Inferior parietal cortex (tissue), 1 donor: ENCODE measurements at regions not wholly inside any gene's neighbourhood (a gene's known extent, or its start where the extent isn't known, plus 50 kb on each side); places are given as distances from the start of the nearest gene placed in this dataset.
"Not testable (repeated sequence)": the region's sequence is repeated elsewhere in the genome, so short reads cannot be mapped to it uniquely, and the experiment has no call there.

ENCODE experiments used
- DNase-seq: peaks from one replicate; pipeline ENCODE4 v3.0.0-alpha.2; 2016; ENCODE audit errors: extremely low spot score

DNA sequence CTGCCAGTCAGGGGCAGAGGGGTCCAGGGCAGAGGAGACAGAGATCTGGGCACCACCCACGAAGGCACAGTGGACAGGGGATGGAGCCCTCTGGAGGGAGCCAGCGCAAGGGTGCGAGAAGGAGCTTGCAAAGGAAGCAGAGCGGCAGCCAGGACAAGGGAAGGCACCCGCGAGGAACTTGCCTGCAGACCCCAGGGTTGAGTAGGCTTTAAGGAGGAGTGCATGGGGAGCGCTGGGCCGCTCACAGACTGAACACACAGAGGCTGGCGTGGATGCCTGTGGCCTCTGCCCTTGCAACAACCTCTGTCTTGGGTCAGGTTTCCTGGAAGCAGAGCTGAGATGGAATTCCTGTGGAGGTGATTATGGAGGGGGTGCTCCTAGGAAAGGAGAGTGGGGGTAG lies 374.4 kb downstream of the CNTNAP3B start:
- DNase-seq, result not testable (repeated sequence)

DNA sequence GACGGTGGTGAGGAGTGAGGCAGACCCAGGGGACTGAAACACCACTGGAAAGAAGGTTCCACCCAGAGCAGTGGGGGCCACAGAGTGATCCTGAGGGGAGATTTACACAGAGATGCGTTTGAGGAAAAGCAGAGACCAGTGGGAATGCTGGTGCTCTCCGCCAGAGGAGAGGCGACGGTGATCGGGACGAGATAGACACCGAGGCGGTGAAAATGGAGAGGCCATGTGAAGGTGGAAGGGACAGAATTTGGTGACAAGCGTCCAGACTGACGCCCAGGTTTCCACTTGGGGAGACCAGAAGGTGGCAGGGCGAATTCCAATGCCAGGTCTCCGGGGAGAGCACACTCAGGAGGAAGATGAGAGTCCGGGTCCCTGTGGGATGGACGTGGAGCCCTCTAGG lies 374.8 kb downstream of the CNTNAP3B start:
- DNase-seq, result not testable (repeated sequence)

DNA sequence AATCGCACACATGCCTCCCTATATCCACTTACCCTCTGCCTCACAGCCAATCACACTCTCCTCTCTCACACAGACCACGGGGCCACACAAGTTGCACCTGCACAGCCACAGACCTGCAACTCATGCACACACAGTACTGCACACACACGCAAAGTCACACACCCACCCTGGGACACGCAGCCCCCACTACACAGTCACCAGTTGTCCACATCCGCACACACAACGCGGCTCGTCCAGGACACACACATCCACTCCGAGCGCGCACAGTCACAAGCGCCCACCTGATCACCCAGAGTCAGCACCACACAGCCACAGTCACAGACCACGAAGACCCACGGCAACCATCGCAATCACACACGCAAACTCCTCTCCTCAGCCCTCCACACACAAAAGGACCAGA lies 387.3 kb downstream of the CNTNAP3B start:
- not testable (repeated sequence) for DNase-seq

DNA sequence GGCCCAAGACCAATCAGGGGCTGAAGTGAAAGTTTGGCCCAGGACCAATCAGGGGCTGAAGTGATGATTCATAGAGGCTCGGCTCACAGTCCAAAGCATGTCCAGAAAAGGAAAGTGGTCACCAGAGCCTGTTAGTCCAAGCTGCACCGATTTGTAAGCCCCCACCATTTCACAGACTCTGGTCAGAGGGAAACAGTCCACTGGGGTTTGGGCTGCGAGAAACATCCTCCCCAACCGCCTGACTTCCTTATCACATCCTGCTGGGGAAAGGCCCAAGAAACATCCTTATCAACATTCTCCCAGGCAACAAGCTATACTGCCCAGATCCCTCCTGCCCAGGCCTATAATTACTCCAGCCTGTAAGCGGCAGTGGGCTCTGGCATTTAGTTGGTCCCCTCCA lies 388.1 kb downstream of the CNTNAP3B start:
- DNase-seq, result not testable (repeated sequence)

DNA sequence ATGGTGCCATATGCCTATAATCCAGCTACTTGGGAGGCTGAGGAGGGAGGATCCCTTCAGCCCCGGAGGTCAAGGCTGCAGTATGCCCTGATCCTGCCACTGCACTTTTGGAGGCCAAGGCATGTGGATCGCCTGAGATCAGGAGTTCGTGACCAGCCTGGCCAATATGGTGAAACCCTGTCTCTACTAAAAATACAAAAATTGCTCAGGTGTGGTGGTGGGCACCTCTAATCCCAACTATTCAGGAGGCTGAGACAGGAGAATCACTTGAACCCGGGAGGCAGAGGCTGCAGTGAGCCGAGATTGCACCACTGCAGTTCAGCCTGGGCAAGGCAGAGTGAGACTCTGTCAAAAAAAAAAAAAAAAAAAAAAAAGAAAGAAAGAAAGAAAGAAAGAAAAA lies 390.5 kb downstream of the CNTNAP3B start:
- not testable (repeated sequence) for DNase-seq

DNA sequence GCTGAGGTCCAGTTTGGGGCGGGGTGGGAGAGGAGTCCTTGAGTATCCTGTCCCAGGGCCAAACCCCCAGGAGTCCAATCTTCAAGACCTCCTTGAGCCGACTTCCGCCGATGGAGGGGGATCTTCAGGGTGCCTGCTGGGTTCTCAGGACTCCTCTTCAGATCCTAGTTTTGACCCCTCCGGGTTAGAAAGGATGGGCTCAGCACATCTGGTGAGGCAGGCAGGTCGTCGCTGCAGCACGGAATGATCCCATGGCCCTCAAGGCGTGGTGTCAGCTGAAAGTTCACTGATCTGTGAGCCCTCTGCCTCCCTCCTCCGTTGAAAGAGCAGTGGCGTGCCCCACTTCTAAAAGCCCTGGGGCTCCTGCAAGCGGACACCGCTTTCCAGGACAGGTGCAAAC lies 430.0 kb downstream of the CNTNAP3B start:
- DNase-seq, result not testable (repeated sequence)

DNA sequence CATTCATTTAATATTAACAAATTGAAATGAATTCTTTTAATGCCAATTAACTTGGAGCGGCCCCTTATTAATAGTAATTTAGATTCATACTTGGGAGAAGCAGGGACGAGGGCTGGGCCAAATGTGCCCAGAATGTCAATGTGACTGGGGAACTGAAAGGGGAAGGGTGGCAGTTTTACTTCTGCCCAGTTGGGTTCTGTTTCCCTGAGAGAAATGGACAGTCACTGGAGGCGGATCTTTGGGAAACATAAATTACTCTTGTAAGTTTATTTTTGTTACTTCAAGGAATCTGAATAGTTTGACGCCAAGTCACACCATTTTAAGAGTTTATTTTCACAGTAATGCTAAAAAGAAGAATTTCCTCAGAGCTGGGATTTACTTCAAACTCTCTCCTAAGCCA lies 432.1 kb downstream of the CNTNAP3B start:
- not testable (repeated sequence) for DNase-seq

DNA sequence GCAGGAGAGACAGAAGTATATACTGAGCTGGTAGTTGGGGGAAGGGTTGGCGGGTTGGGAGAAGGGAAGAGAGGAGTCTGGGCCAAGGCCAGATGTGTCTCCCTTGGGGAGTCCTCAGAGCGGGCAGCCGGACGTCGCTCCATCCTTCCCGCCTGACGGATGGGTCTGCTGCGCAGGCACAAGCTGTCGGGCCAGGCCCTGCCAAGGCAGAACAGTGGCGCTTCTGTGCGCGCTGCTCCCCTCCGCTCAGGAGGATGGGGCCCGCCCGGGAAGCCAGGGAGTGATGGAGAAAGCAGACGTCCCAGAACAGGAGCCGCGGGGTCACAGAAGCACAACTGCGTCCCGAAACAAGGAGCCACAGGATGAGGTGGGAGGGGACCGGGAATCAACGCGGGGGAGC lies 449.9 kb downstream of the CNTNAP3B start:
- DNase-seq, result not testable (repeated sequence)

DNA sequence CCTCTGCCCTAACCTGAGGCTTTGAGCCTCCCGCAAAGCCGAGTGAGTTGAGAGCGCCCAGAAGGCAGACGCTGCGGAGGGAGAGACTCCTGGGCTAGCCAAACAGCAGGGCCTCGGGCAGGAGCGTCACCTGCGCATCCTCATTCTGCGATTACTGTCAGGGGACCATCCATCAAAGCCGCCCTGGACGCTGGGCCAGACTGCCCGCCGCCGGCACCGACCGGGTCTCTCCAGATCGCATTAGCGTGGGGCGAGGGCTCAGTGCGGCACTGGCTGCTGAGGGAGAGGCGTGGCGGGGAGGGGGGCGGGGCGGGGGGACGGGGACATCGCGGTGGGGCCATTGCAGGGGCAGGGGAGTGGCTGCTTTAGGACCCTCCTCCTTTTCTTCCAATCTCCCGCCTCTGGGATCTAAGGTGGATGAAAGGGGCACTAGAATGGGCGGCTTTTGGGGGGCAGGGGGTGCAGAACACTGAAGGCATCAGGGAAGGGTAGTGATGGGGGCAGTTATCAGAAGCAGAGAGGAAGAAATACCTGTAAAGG lies 465.7 kb downstream of the CNTNAP3B start:
- DNase-seq, result not testable (repeated sequence)

DNA sequence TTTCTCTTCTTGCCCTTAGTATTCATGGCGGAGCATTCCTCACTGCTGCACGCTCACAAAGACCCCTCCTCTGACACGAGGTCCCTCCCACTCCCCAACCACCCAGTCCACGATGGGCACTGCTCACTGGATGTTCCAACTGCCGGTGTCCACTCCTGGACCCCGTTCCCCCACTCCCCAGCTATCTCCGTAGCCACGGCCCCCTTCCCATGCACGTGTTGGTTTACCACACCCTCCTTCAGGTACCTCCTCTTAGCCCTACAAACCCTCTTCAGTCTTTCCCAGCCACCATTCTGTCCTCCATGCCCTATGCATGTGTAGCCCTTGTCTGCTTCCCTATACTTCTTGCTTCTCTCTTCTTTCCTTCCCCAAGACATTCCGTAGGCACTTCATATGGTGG lies 469.6 kb upstream of the ZNG1F start:
- DNase-seq, result not testable (repeated sequence)

DNA sequence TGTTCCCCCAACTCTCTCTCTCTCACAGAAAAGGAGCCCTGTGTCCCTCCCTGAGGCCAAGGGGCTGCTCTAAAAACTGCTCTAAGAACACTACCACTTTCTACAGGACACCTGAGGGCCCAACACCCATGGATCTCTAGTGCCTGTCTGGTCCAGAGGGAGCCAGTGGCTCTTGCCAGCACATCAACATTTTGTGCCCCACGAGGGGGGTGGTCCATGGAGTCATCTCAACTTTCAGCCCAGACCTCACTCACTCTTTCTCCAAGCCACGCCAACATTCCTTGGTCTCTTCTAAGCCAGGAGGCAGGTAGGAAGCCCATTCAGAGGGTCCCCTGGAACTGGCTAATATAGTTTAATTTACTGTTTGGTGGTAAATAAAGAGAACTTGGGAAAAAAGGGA lies 469.0 kb upstream of the ZNG1F start:
- not testable (repeated sequence) for DNase-seq

DNA sequence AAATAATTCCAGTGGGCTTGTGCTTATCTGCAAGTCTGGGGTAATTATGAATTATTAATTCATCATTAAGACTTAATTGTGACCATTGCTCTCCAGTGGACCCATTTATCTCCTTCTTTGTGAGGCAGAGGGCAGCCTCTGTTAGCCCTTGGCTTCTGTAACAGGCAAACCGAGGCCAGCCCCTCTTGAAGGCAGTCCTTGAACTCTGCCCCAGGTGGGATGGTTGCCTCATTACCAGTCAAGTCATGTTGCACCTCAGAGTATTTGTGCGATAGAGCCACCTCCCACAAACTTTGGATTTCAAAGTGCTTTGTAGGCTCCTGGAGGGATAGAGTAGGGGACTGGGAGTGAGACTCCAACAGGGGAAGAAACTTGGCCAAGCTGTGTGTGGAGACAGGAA lies 468.0 kb upstream of the ZNG1F start:
- DNase-seq, result not testable (repeated sequence)

DNA sequence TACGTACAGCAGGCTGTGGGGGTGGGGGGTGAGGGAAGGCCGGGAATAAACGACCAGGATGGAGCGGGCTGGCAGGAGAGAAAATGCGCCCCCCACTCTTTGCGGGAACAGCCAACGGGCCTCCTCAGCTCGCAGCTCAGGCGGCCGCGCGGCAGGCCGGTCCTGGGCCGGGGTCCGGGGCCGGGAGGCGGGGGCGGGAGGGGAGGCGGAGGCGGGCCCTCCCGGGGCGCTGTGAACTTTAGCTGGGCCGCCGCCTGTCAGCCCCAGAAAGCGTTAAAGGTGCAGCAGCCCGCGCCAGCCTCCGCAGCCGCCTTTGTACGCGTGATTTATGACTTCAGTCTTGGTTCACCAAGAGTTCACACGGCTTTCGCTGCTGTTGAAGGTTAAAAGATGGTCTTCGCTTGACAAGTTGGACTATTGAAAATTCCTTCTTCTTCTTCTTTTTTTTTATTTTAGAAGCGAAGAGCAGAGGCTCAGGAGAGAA lies 466.0 kb upstream of the ZNG1F start:
- not testable (repeated sequence) for DNase-seq

DNA sequence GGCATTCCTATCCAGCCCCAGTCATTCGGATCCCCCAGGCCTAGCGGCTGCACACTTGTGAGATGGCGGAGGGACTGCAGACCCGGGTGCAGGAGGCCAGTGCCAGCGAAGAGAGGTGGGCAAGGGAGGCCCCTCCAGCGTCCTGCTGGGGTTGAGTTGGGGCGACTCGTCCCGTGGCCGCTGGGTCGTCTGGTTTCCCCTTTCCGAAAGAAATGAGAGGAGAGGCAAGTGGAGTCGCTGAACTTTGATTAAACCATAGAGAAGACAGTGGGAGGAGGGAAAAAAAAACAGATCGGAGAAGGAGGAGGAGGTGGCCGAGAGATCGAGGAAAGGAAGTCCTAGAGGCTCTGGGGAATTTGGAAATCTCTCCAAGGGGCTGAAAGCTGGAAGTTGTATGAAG lies 465.2 kb upstream of the ZNG1F start:
- not testable (repeated sequence) for DNase-seq

DNA sequence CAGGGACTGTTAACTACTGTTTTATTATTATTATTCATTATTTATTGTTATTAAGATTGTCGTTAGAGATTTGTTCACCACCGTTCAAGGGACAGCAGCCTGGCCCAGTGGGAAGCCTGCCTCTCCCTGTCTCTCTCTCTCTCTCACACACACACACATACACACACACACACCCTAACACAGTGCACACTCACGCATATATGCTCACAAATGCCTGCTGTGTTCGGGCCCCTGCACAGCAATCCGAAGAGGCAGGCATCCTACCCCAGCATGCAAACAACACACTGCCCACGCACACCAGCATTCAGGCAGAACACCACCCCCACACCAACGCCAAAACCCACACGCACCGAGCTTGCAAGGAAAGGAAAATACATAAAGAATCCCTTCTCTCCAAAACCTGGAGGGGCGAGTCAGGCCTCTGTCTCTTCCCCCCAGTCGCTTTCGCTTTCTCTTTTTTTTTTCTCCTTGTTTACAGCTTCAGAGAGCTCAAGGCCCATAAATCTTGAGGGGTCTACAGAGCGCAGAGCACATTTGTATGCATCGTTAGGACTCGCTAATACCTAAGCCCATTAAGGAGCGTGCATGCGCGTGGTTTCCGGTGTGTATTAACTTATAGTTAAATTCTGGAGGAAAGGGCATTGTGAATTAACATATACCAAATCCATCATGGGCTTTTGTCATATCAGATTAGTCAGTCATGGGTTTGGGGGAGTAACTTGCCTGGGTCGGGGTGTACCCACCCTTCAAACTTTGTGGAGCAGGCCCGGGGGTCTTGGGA lies 464.6 kb upstream of the ZNG1F start:
- not testable (repeated sequence) for DNase-seq

DNA sequence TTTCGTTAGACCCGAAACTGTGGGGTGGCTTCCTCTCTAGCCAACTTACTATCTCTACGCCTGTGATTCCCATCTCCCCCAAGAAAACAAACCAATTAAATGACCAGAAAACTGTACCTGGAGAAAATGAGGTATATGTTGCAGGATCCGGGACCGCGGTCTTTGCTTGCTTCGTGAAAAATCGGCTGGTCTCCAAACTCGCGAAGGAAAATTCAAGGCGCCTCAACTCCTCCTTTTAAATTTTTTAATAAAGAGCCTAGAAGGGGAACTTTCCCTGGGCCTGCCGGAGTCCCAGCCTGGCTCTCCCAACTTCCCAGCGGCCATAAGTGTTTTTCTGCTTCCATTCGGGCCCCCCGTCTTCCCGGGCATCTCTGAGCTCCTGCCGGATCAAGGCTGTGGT lies 463.7 kb upstream of the ZNG1F start:
- DNase-seq, result not testable (repeated sequence)

DNA sequence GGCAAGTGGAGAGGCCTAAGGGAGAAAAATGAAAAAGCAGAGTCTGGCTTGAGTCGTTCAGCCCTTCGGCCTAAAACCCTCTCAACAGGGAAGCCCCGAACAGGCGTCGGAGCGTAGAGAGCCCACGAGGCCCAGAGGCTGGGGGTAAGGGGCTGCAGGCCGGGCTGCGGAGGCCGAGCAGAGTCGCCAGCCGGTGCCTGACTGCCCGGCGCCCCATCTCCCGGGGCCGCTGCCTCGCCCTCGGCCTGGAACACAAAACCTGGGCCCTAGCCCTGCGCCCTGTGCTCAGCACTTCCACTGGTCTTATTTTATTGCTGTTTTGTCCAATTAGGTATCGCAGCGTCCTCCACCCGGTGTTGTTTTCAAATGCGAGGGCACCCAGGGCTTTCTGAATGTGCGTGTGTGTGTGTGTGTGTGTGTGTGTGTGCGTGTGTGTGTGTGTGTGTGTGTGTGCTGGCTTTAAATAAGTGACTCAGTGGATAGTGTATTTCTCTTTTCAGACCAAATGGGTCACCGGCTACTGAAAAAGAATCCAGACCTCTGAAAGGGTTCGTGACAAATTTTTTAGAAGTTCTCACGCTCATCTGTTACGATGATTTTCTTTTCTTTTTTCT lies 463.1 kb upstream of the ZNG1F start:
- not testable (repeated sequence) for DNase-seq

DNA sequence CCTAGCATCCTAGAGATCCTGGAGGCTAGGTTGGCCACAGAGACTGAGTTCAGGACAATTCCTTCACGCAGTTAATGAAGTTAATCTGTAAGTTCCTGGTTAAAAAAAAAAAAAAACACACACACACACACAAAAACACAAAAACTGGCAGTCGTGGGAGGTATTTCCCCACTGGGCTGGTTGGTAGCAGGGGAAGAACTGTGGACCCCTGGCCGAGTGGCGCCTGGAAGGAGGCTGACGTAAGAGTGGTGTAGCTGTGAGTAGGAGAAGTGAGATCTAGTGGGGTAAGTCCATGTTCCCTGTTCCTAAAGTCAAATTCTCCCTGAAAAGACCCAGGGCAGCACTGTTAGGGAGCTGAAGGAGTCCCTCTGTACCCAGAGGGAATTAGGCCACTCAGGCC lies 461.0 kb upstream of the ZNG1F start:
- DNase-seq, result not testable (repeated sequence)

DNA sequence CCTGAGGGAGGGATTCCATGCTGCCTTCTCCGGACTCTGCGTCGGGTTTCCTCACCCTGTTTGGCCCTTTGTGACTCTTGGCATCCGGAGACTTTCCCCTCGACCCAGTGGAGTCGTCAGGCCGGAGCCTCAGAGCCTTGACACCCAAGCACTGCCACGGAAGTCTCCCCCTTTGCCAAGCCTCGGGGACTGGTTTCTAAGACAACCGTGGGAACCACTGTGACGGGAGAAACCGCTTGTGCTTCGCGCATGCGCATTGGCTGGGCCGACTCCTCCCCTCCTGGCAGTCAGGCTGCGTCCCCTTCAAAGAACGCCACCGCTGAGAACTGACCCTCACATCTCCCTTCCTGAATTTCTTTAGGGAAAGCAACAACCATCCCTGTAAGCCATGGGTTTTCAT lies 459.4 kb upstream of the ZNG1F start:
- DNase-seq, result not testable (repeated sequence)

DNA sequence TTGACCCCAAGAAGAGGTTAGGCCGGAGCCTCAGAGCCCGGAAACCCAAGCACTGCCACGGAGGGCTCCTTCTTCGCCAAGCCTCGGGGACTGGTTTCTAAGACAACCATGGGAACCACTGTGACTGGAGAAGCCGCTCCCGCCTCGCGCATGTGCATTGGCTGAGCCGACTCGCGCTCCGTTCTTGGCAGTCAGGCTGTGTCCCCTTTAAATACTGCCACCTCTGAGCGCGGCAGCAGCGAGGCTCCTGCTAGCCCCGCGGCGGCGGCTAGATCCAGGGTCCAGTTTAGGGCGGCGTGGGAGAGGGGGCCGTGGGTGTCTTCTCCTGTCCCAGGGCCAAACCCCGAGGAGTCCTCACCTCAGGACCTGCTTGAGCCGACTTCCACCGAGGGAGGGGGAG lies 457.1 kb upstream of the ZNG1F start:
- not testable (repeated sequence) for DNase-seq

DNA sequence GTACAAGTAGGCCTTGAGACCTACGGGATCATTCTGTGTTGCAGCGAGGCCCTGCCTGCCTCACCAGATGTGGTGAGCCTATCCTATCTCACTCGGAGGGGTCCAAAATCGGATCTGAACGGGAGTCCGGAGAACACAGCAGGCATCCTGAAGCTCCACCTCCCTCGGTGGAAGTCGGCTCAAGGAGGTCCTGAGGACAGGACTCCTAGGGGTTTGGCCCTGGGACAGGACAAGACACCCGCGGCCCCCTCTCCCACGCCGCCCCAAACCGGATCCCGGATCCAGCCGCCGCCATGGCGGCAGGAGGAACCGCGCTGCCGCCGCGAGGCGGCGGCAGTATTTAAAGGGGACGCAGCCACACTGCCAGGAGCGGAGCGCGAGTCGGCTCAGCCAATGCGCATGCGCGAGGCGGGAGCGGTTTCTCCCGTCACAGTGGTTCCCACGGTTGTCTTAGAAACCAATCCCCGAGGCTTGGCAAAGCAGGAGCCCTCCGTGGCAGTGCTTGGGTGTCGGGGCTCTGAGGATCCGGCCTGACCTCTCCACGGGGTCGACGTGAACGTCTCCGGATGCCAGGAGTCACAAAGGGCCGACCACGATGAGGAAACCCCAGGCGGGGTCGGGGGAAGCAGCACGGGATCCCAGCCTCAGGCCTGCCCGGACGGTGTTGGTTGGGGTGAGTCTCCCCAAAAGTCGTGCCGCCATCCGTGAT lies 454.6 kb upstream of the ZNG1F start:
- DNase-seq, result peak; percentile 41

DNA sequence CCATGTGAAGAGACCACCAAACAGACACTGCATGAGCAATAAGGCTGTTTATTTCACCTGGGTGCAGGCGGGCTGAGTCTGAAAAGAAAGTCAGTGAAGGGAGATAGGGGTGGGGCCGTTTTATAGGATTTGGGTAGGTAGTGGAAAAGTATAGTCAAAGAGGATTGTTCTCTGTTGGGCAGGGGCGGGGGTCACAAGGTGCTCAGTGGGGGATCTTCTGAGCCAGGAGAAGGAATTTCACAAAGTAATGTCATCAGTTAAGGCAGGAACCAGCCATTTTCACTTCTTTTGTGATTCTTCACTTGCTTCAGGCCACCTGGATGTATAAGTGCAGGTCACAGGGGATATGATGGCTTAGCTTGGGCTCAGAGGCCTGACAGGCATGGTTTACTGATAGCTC lies 444.6 kb upstream of the ZNG1F start:
- DNase-seq, result not testable (repeated sequence)
